PC-9 (cell line): ENCODE measurements at regions not wholly inside any gene's neighbourhood (a gene's known extent, or its start where the extent isn't known, plus 50 kb on each side); places are given as distances from the start of the nearest gene placed in this dataset.

Experiments
- BruUV-seq: library from RNA; stranded (reverse); fragments of 400-500 nt; replicated peaks from 2 replicates; lab custom pipeline; 2021; lab: Mats Ljungman, UMichigan
- CTCF ChIA-PET: fragments of 300-600 bp; sonication (Branson Sonifier 250); formaldehyde crosslinking; loops from one replicate; lab custom pipeline; 2022; ENCODE audit warnings: antibody characterized with exemption; lab: Charles Lee
- POLR2A ChIA-PET: fragments of 300-600 bp; sonication (Branson Sonifier 250); formaldehyde crosslinking; loops from one replicate; lab custom pipeline; 2022; ENCODE audit warnings: antibody characterized with exemption; ENCODE audit not compliant: unreplicated experiment; lab: Charles Lee
- DNase-seq, 2 experiments: peaks; one replicate each; pipeline versions ENCODE4 v3.0.0 to v3.0.0-alpha.2; 2015 to 2022; ENCODE audit warnings: mixed read lengths in 1 of 2
- H2AFZ ChIP-seq: fragments of 200-600 bp; sonication (generic); 2 replicates; pipeline ENCODE4 v1.8.1; 2017; ENCODE audit warnings: antibody characterized with exemption
- H3F3A ChIP-seq: fragments of 200-600 bp; sonication (generic); 2 replicates; pipeline ENCODE4 v1.8.1; 2017; ENCODE audit warnings: antibody characterized with exemption, mild to moderate bottlenecking, low read depth; ENCODE audit not compliant: insufficient read depth
- H3K27ac ChIP-seq: fragments of 200-600 bp; sonication (generic); 2 replicates; pipeline ENCODE4 v1.6.1; 2016; ENCODE audit warnings: mixed run types
- H3K27me3 ChIP-seq: fragments of 200-600 bp; sonication (generic); 2 replicates; pipeline ENCODE4 v1.6.1; 2016; ENCODE audit warnings: low read depth, mixed run types; ENCODE audit not compliant: insufficient read depth
- H3K36me3 ChIP-seq: fragments of 200-600 bp; sonication (generic); 2 replicates; pipeline ENCODE4 v1.6.1; 2016; ENCODE audit warnings: low read depth, mixed run types
- H3K4me1 ChIP-seq: fragments of 200-600 bp; sonication (generic); replicated peaks from 2 replicates; pipeline ENCODE4 v1.6.1; 2016; ENCODE audit warnings: mixed run types; ENCODE audit not compliant: insufficient read depth
- H3K4me2 ChIP-seq: fragments of 200-600 bp; sonication (generic); 2 replicates; pipeline ENCODE4 v1.6.1; 2017; ENCODE audit warnings: mixed run types
- H3K4me3 ChIP-seq: fragments of 200-600 bp; sonication (generic); 2 replicates; pipeline ENCODE4 v1.6.1; 2016; ENCODE audit warnings: mixed run types
- H3K79me2 ChIP-seq: fragments of 200-600 bp; sonication (generic); 2 replicates; pipeline ENCODE4 v1.6.1; 2017; ENCODE audit warnings: low read depth, mixed run types
- H3K9me2 ChIP-seq: fragments of 200-600 bp; sonication (generic); 2 replicates; pipeline ENCODE4 v1.8.1; 2017; ENCODE audit warnings: mild to moderate bottlenecking; ENCODE audit not compliant: insufficient read depth
- H3K9me3 ChIP-seq: fragments of 200-600 bp; sonication (generic); 2 replicates; pipeline ENCODE4 v1.8.1; 2016; ENCODE audit warnings: low read depth; ENCODE audit not compliant: insufficient read depth
- H4K20me1 ChIP-seq: fragments of 200-600 bp; sonication (generic); 2 replicates; pipeline ENCODE4 v1.8.1; 2017; ENCODE audit not compliant: insufficient read depth
- CTCF ChIP-seq: fragments of 200-600 bp; sonication (generic); conservative IDR thresholded peaks from 2 replicates; pipeline ENCODE4 v1.6.1; 2017; ENCODE audit warnings: mixed run types, antibody characterized with exemption, mild to moderate bottlenecking, moderate library complexity
- EZH2 ChIP-seq: fragments of 200-600 bp; sonication (generic); IDR thresholded peaks from 2 replicates; pipeline ENCODE4 v1.8.0; 2017; ENCODE audit warnings: antibody characterized with exemption, low read depth
- intact Hi-C: fragments of 100-400 bp; cut with micrococcal nuclease; formaldehyde crosslinking; loops from one replicate; pipeline ENCODE4 v1.10.0; 2022; ENCODE audit not compliant: unreplicated experiment

- intact Hi-C loops, result no loop called here
- CTCF ChIA-PET, result no interaction called here
Measured at GRCh38 chr18:4808891-4809290, 353.8 kb upstream of the DLGAP1 start.

GRCh38 chr18:4807604-4808293, 352.6 kb upstream of the DLGAP1 start:
- no peak for TF ChIP-seq CTCF
- no peak for TF ChIP-seq EZH2
- DNase-seq, result no peak
- no peaks in the 10 kb centered on the region for H4K20me1 ChIP-seq
- no peaks in the 10 kb centered on the region for H3K27me3 ChIP-seq
- H2AFZ ChIP-seq, result no peak overlapping the region
- no peaks in the 10 kb centered on the region for H3K9me2 ChIP-seq
- no peaks in the 10 kb centered on the region for H3K9me3 ChIP-seq
- no peak overlapping the region for H3K4me3 ChIP-seq
- no peaks in the 10 kb centered on the region for H3K36me3 ChIP-seq
- CTCF ChIA-PET, result no interaction called here
- no peak overlapping the region for H3K27ac ChIP-seq
- H3K4me1 ChIP-seq, result no peaks in the 10 kb centered on the region
- H3K4me2 ChIP-seq, result no peak overlapping the region
- POLR2A ChIA-PET, result no interaction called here
- no peaks in the 10 kb centered on the region for H3K79me2 ChIP-seq
- no peaks in the 10 kb centered on the region for H3F3A ChIP-seq
- no TSS peak for BruUV-seq
- intact Hi-C loops, result no loop called here

More at GRCh38 chr18:4808891-4809290, 353.8 kb upstream of the DLGAP1 start:
- H4K20me1 ChIP-seq, result no peaks in the 10 kb centered on the region
- no peak overlapping the region for H3K4me2 ChIP-seq
- H3K27me3 ChIP-seq, result no peaks in the 10 kb centered on the region
- no peak overlapping the region for H2AFZ ChIP-seq
- H3K36me3 ChIP-seq, result no peaks in the 10 kb centered on the region
- H3K27ac ChIP-seq, result no peak overlapping the region
- H3K9me2 ChIP-seq, result no peaks in the 10 kb centered on the region
- no peaks in the 10 kb centered on the region for H3F3A ChIP-seq
- H3K79me2 ChIP-seq, result no peaks in the 10 kb centered on the region
- BruUV-seq, result no TSS peak
- H3K9me3 ChIP-seq, result no peaks in the 10 kb centered on the region
- TF ChIP-seq EZH2 (no peak), CTCF (no peak)
- H3K4me1 ChIP-seq, result no peaks in the 10 kb centered on the region
- DNase-seq, result no peak
- POLR2A ChIA-PET, result no interaction called here
- no peak overlapping the region for H3K4me3 ChIP-seq

GRCh38 chr18:4806331-4806730, 351.2 kb upstream of the DLGAP1 start:
- H3K36me3 ChIP-seq, result no peaks in the 10 kb centered on the region
- H2AFZ ChIP-seq, result no peak overlapping the region
- H4K20me1 ChIP-seq, result no peaks in the 10 kb centered on the region
- no peaks in the 10 kb centered on the region for H3K4me1 ChIP-seq
- no peaks in the 10 kb centered on the region for H3K9me2 ChIP-seq
- ChIA-PET POLR2A (no interaction called here), CTCF (no interaction called here)
- no peaks in the 10 kb centered on the region for H3K27me3 ChIP-seq
- no peaks in the 10 kb centered on the region for H3K79me2 ChIP-seq
- DNase-seq, result no peak
- H3K4me2 ChIP-seq, result no peak overlapping the region
- no peaks in the 10 kb centered on the region for H3F3A ChIP-seq
- intact Hi-C loops, result no loop called here
- no peaks in the 10 kb centered on the region for H3K9me3 ChIP-seq
- H3K4me3 ChIP-seq, result no peak overlapping the region
- no peak overlapping the region for H3K27ac ChIP-seq
- BruUV-seq, result no TSS peak
- TF ChIP-seq EZH2, result no peak
- TF ChIP-seq CTCF, result no peak
